ENCODE measurements at regions not wholly inside any gene's neighbourhood (a gene's known extent, or its start where the extent isn't known, plus 50 kb on each side); places are given as distances from the start of the nearest gene placed in this dataset.

DNA sequence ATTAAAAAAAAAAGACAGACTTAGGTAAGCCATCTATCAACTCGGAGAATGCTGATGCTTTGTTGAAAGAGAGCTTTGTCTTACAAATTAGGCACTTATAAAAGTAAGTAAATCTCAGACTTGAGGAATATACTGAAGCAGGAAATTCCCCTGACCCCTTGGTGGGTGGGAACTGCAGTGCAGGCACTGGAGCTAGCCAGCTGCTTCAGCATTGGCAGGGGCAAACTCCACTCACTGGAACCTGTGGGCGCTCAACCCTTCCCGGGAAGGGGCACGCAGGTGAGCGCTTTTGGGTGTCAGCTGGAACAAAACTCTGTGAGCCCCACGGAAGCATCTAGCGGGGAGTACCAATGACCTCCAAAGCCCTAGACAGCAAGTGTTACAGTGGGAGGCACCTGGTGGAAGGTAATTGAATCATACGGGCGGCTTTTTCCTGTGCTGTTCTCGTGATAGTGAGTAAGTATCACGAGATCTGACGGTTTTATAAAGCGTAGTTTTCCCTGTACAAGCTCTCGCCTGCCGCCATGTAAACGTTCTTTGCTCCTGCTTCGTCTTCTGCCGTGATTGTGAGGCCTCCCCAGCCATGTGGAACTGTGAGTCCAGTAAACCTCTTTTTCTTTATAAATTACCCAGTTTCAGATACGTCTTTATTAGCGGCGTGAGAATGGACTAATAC is 628.0 kb upstream of the CDH18 start:
- TF ChIP-seq EZH2 (IDR thresholded peaks at IDR 0.05; ENCODE audit: borderline replicate concordance, low read depth, low read length, severe bottlenecking) (no peak), POLR2A (IDR thresholded peaks at IDR 0.05; ENCODE audit: low read depth, low read length) (no peak), MYC (IDR thresholded peaks at IDR 0.05; ENCODE audit: low read depth, low read length) (no peak), FOS (IDR thresholded peaks at IDR 0.05; ENCODE audit: borderline replicate concordance, insufficient read depth, low read length) (no peak), POLR2AphosphoS5 (IDR thresholded peaks at IDR 0.05; ENCODE audit: insufficient read depth, low read depth, low read length) (no peak), GATA2 (IDR thresholded peaks at IDR 0.05; ENCODE audit: insufficient read depth, insufficient read length, low read depth, low read length) (no peak), JUN (IDR thresholded peaks at IDR 0.05; ENCODE audit: borderline replicate concordance, insufficient read depth, insufficient read length, low read depth) (no peak)
- TF ChIP-seq, protein P1, sequence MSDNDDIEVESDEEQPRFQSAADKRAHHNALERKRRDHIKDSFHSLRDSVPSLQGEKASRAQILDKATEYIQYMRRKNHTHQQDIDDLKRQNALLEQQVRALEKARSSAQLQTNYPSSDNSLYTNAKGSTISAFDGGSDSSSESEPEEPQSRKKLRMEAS (IDR thresholded peaks at IDR 0.05; ENCODE audit: insufficient read depth, insufficient read length): no peak
- TF ChIP-seq, protein P2, sequence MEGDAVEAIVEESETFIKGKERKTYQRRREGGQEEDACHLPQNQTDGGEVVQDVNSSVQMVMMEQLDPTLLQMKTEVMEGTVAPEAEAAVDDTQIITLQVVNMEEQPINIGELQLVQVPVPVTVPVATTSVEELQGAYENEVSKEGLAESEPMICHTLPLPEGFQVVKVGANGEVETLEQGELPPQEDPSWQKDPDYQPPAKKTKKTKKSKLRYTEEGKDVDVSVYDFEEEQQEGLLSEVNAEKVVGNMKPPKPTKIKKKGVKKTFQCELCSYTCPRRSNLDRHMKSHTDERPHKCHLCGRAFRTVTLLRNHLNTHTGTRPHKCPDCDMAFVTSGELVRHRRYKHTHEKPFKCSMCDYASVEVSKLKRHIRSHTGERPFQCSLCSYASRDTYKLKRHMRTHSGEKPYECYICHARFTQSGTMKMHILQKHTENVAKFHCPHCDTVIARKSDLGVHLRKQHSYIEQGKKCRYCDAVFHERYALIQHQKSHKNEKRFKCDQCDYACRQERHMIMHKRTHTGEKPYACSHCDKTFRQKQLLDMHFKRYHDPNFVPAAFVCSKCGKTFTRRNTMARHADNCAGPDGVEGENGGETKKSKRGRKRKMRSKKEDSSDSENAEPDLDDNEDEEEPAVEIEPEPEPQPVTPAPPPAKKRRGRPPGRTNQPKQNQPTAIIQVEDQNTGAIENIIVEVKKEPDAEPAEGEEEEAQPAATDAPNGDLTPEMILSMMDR (IDR thresholded peaks at IDR 0.05; ENCODE audit: extremely low read depth in 1 of 2, insufficient read depth in 1 of 2, low read depth in 1 of 2, low read length in 2 of 2): no peak
- CTCF ChIA-PET: no interaction called here

More for the DNA sequence above, 628.0 kb upstream of the CDH18 start:
- Histone ChIP-seq H4K20me1 (replicated peaks; ENCODE audit: control insufficient read depth, extremely low read depth, insufficient read depth, low read length) (no peaks in the 10 kb centered on the region), H3K9me1 (replicated peaks; ENCODE audit: control insufficient read depth, extremely low read depth, insufficient read depth, low read length) (no peaks in the 10 kb centered on the region), H3K36me3 (ENCODE audit: control insufficient read depth in 2 of 2, extremely low read depth in 1 of 2, insufficient read depth in 2 of 2, low read length in 2 of 2) (no peaks in the 10 kb centered on the region), H3K27ac (ENCODE audit: insufficient read depth, low read depth, low read length) (no peak overlapping the region), H3K79me2 (ENCODE audit: control insufficient read depth, insufficient read depth, low read length) (no peaks in the 10 kb centered on the region), H3K9me3 (replicated peaks; ENCODE audit: control insufficient read depth, insufficient read depth, low read length) (no peaks in the 10 kb centered on the region), H3K4me3 (replicated peaks in 1 of 3; ENCODE audit: insufficient read depth in 1 of 3, low read depth in 1 of 3, low read length in 3 of 3) (no peak overlapping the region), H2AFZ (ENCODE audit: low read depth, low read length) (no peak overlapping the region), H3K4me1 (ENCODE audit: control insufficient read depth, extremely low read depth, insufficient read depth, low read length) (no peaks in the 10 kb centered on the region), H3K4me2 (ENCODE audit: insufficient read depth, low read length) (no peak overlapping the region), H3K27me3 (ENCODE audit: control insufficient read depth in 2 of 2, insufficient read depth in 2 of 2, low read length in 2 of 2) (no peaks in the 10 kb centered on the region), H3K9ac (replicated peaks; ENCODE audit: extremely low read depth, insufficient read depth, low read length) (no peak overlapping the region)
- BruUV-seq (replicated peaks): no TSS peak
- intact Hi-C loops (cut with micrococcal nuclease): no loop called here
- POLR2A ChIA-PET: no interaction called here
- dilution Hi-C loops (cut with MboI; ENCODE audit: extremely low pct_ligation_motif_present, low sequenced_read_pairs): no loop called here
- FAIRE-seq (no peak), DNase-seq (ENCODE audit: low read depth, low spot score) (no peak)

Data from endothelial cell of umbilical vein (primary cell).